ENCODE measurements at regions not wholly inside any gene's neighbourhood (a gene's known extent, or its start where the extent isn't known, plus 50 kb on each side); places are given as distances from the start of the nearest gene placed in this dataset.

GRCh38 chrX:42839632-42840031, 61.7 kb upstream of the PPP1R2C start:
- Histone ChIP-seq H2BK120ac (ENCODE audit: low read depth, low read length) (no peak overlapping the region), H3K14ac (ENCODE audit: low read length in 2 of 2) (no peak overlapping the region), H3K4ac (ENCODE audit: low read depth in 1 of 2, low read length in 2 of 2) (no peak overlapping the region), H3K9ac (ENCODE audit: low read length) (no peak overlapping the region), H3K4me3 (ENCODE audit: insufficient read depth in 1 of 2, low read depth in 1 of 2, low read length in 2 of 2) (no peak overlapping the region), H2AFZ (ENCODE audit: low read depth, low read length) (no peak overlapping the region), H2BK15ac (ENCODE audit: low read depth, poor library complexity, severe bottlenecking) (no peak overlapping the region), H4K8ac (ENCODE audit: low read length) (no peak overlapping the region), H2BK12ac (ENCODE audit: low read length in 2 of 2) (no peak overlapping the region), H3K36me3 (ENCODE audit: control insufficient read depth in 1 of 2, insufficient read depth in 2 of 2, low read depth in 1 of 2, low read length in 2 of 2) (no peaks in the 10 kb centered on the region), H2AK5ac (ENCODE audit: low read length, severe bottlenecking) (no peak overlapping the region), H3K79me1 (replicated peaks; ENCODE audit: low read length, poor library complexity, severe bottlenecking) (no peaks in the 10 kb centered on the region), H3K9me3 (ENCODE audit: control insufficient read depth, low read length) (no peaks in the 10 kb centered on the region), H3K4me2 (ENCODE audit: low read length, poor library complexity, severe bottlenecking) (no peak overlapping the region), H4K91ac (ENCODE audit: low read length) (no peak overlapping the region), H2BK5ac (ENCODE audit: low read depth, low read length, poor library complexity, severe bottlenecking) (no peak overlapping the region), H3K23ac (ENCODE audit: low read length in 2 of 2) (no peak overlapping the region), H3K27me3 (ENCODE audit: control insufficient read depth in 1 of 2, insufficient read depth in 1 of 2, low read length in 2 of 2) (no peaks in the 10 kb centered on the region), H3K18ac (ENCODE audit: low read depth in 1 of 2, low read length in 2 of 2) (no peak overlapping the region), H3K27ac (ENCODE audit: low read length, poor library complexity, severe bottlenecking) (no peak overlapping the region), H3K4me1 (ENCODE audit: control insufficient read depth, insufficient read depth, low read depth, low read length) (no peaks in the 10 kb centered on the region)
- DNase-seq = no peak

DNA sequence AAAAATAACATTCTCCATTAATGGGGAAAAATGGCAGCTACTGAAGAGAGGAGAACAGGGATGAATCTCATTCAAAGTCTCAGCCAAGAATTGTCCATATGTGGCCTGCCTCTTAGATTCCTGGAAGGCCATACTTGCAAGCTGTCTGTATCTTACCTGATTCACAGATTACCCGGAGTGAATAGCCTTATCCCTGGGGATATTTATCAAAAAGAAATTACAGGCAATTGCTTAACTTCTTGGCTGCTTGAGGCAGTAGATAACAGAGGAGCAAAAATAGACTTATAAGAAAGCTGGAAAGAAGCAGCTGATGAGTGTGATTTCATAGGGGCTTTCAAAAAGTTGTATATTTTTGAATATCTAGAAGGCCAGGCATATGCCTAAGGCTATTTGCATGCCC, 68.8 kb upstream of the PPP1R2C start:
- H2BK15ac ChIP-seq (ENCODE audit: low read depth, poor library complexity, severe bottlenecking) = no peak overlapping the region
- H2BK5ac ChIP-seq (ENCODE audit: low read depth, low read length, poor library complexity, severe bottlenecking) = no peak overlapping the region
- no peak overlapping the region for H3K23ac ChIP-seq (ENCODE audit: low read length in 2 of 2)
- H4K8ac ChIP-seq (ENCODE audit: low read length) = no peak overlapping the region
- H2AK5ac ChIP-seq (ENCODE audit: low read length, severe bottlenecking) = no peak overlapping the region
- H3K27me3 ChIP-seq (ENCODE audit: control insufficient read depth in 1 of 2, insufficient read depth in 1 of 2, low read length in 2 of 2) = no peaks in the 10 kb centered on the region
- WGBS = 100% methylated on average over 1 of the region's 1 CpG
- H2BK12ac ChIP-seq (ENCODE audit: low read length in 2 of 2) = no peak overlapping the region
- no peak overlapping the region for H3K4me3 ChIP-seq (ENCODE audit: insufficient read depth in 1 of 2, low read depth in 1 of 2, low read length in 2 of 2)
- no peak for DNase-seq
- no peaks in the 10 kb centered on the region for H3K4me1 ChIP-seq (ENCODE audit: control insufficient read depth, insufficient read depth, low read depth, low read length)
- H3K36me3 ChIP-seq (ENCODE audit: control insufficient read depth in 1 of 2, insufficient read depth in 2 of 2, low read depth in 1 of 2, low read length in 2 of 2) = no peaks in the 10 kb centered on the region
- no peak overlapping the region for H3K9ac ChIP-seq (ENCODE audit: low read length)
- H3K4me2 ChIP-seq (ENCODE audit: low read length, poor library complexity, severe bottlenecking) = no peak overlapping the region
- H2AFZ ChIP-seq (ENCODE audit: low read depth, low read length) = no peak overlapping the region
- H3K79me1 ChIP-seq (replicated peaks; ENCODE audit: low read length, poor library complexity, severe bottlenecking) = no peaks in the 10 kb centered on the region
- no peak overlapping the region for H3K14ac ChIP-seq (ENCODE audit: low read length in 2 of 2)
- no peak overlapping the region for H3K18ac ChIP-seq (ENCODE audit: low read depth in 1 of 2, low read length in 2 of 2)
- no peak overlapping the region for H3K4ac ChIP-seq (ENCODE audit: low read depth in 1 of 2, low read length in 2 of 2)
- H2BK120ac ChIP-seq (ENCODE audit: low read depth, low read length) = no peak overlapping the region
- peaks cover 7% of the 10 kb centered on the region for H3K9me3 ChIP-seq (ENCODE audit: control insufficient read depth, low read length)
- H3K27ac ChIP-seq (ENCODE audit: low read length, poor library complexity, severe bottlenecking) = no peak overlapping the region
- H4K91ac ChIP-seq (ENCODE audit: low read length) = no peak overlapping the region

DNA sequence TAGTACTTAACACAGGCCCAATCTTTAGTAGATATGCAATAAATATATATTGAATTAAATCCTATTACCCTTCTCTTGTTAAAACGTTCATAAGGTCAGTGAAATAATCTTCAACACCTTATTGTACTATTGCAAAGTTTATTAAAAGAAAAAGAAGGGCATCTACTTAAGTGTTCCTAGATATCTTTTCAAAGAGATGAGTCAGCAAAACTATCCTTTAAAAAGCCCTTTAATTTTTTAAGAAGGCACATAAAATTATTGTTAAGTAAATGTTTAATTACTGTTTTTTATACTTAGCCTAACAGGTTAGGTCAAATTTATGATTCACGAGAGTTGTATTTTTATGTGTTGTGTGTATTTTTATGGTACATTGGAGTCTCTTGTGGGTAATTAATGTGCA, 77.3 kb upstream of the PPP1R2C start:
- no peak overlapping the region for H3K4me2 ChIP-seq (ENCODE audit: low read length, poor library complexity, severe bottlenecking)
- H2BK15ac ChIP-seq (ENCODE audit: low read depth, poor library complexity, severe bottlenecking) = no peak overlapping the region
- no peak overlapping the region for H2AFZ ChIP-seq (ENCODE audit: low read depth, low read length)
- no peak overlapping the region for H4K8ac ChIP-seq (ENCODE audit: low read length)
- no peak overlapping the region for H3K18ac ChIP-seq (ENCODE audit: low read depth in 1 of 2, low read length in 2 of 2)
- no peaks in the 10 kb centered on the region for H3K36me3 ChIP-seq (ENCODE audit: control insufficient read depth in 1 of 2, insufficient read depth in 2 of 2, low read depth in 1 of 2, low read length in 2 of 2)
- no peak overlapping the region for H3K23ac ChIP-seq (ENCODE audit: low read length in 2 of 2)
- no peak overlapping the region for H2AK5ac ChIP-seq (ENCODE audit: low read length, severe bottlenecking)
- H3K4ac ChIP-seq (ENCODE audit: low read depth in 1 of 2, low read length in 2 of 2) = no peak overlapping the region
- no peak overlapping the region for H3K27ac ChIP-seq (ENCODE audit: low read length, poor library complexity, severe bottlenecking)
- DNase-seq = no peak
- H3K9me3 ChIP-seq (ENCODE audit: control insufficient read depth, low read length) = no peaks in the 10 kb centered on the region
- no peak overlapping the region for H3K4me3 ChIP-seq (ENCODE audit: insufficient read depth in 1 of 2, low read depth in 1 of 2, low read length in 2 of 2)
- H4K91ac ChIP-seq (ENCODE audit: low read length) = no peak overlapping the region
- no peak overlapping the region for H2BK120ac ChIP-seq (ENCODE audit: low read depth, low read length)
- no peak overlapping the region for H2BK5ac ChIP-seq (ENCODE audit: low read depth, low read length, poor library complexity, severe bottlenecking)
- H3K4me1 ChIP-seq (ENCODE audit: control insufficient read depth, insufficient read depth, low read depth, low read length) = no peaks in the 10 kb centered on the region
- H3K14ac ChIP-seq (ENCODE audit: low read length in 2 of 2) = no peak overlapping the region
- no CpG with 5 or more reads among the region's 2 CpGs for WGBS
- no peaks in the 10 kb centered on the region for H3K79me1 ChIP-seq (replicated peaks; ENCODE audit: low read length, poor library complexity, severe bottlenecking)
- H3K9ac ChIP-seq (ENCODE audit: low read length) = no peak overlapping the region
- H3K27me3 ChIP-seq (ENCODE audit: control insufficient read depth in 1 of 2, insufficient read depth in 1 of 2, low read length in 2 of 2) = peaks cover 0 to 5% of the 10 kb centered on the region in 2 experiments
- H2BK12ac ChIP-seq (ENCODE audit: low read length in 2 of 2) = no peak overlapping the region

DNA sequence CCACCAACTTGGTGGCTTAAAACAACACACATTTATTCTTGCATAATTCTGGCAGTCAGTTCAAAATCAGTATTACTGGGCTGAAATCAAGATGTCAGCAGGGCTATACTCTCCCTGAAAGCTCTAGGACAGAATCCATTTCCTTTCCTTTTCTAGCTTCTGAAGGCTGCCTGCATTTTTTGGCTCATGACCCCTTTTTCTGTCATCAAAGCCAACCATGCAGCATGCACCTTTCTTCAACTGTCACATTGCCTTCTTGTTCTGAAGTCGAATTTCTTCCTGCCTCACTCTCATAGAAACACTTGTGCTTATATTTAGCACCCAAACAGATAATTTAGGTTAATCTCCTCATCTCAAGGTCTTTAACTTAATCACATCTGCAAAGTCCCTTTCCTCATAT, 79.8 kb upstream of the PPP1R2C start:
- Histone ChIP-seq H3K9me3 (ENCODE audit: control insufficient read depth, low read length) (no peaks in the 10 kb centered on the region), H3K18ac (ENCODE audit: low read depth in 1 of 2, low read length in 2 of 2) (no peak overlapping the region)

More for the DNA sequence above, 79.8 kb upstream of the PPP1R2C start:
- Histone ChIP-seq H3K4ac (ENCODE audit: low read depth in 1 of 2, low read length in 2 of 2) (no peak overlapping the region), H2AFZ (ENCODE audit: low read depth, low read length) (no peak overlapping the region), H2BK12ac (ENCODE audit: low read length in 2 of 2) (no peak overlapping the region), H3K4me1 (ENCODE audit: control insufficient read depth, insufficient read depth, low read depth, low read length) (no peaks in the 10 kb centered on the region), H3K27me3 (ENCODE audit: control insufficient read depth in 1 of 2, insufficient read depth in 1 of 2, low read length in 2 of 2) (peaks cover 0 to 5% of the 10 kb centered on the region in 2 experiments), H3K14ac (ENCODE audit: low read length in 2 of 2) (no peak overlapping the region), H3K4me3 (ENCODE audit: insufficient read depth in 1 of 2, low read depth in 1 of 2, low read length in 2 of 2) (no peak overlapping the region), H2BK15ac (ENCODE audit: low read depth, poor library complexity, severe bottlenecking) (no peak overlapping the region), H3K23ac (ENCODE audit: low read length in 2 of 2) (no peak overlapping the region), H2AK5ac (ENCODE audit: low read length, severe bottlenecking) (no peak overlapping the region), H4K8ac (ENCODE audit: low read length) (no peak overlapping the region), H3K4me2 (ENCODE audit: low read length, poor library complexity, severe bottlenecking) (no peak overlapping the region), H3K27ac (ENCODE audit: low read length, poor library complexity, severe bottlenecking) (no peak overlapping the region), H2BK5ac (ENCODE audit: low read depth, low read length, poor library complexity, severe bottlenecking) (no peak overlapping the region), H3K79me1 (replicated peaks; ENCODE audit: low read length, poor library complexity, severe bottlenecking) (no peaks in the 10 kb centered on the region), H3K36me3 (ENCODE audit: control insufficient read depth in 1 of 2, insufficient read depth in 2 of 2, low read depth in 1 of 2, low read length in 2 of 2) (no peaks in the 10 kb centered on the region), H3K9ac (ENCODE audit: low read length) (no peak overlapping the region), H4K91ac (ENCODE audit: low read length) (no peak overlapping the region), H2BK120ac (ENCODE audit: low read depth, low read length) (no peak overlapping the region)
- 50% methylated on average over 1 of the region's 1 CpG for WGBS
- DNase-seq = no peak
